T-helper 17 cell (primary cell): ENCODE measurements at regions not wholly inside any gene's neighbourhood (a gene's known extent, or its start where the extent isn't known, plus 50 kb on each side); places are given as distances from the start of the nearest gene placed in this dataset.
A peak's percentile ranks its signal among the peaks of the same experiment; 100 is the strongest.

Experiments
- ATAC-seq: fragments of 150-1000 bp; cut with Tn5 transposase; 2 replicates; pipeline ENCODE4 v1.10.0; 2021; ENCODE audit warnings: mild to moderate bottlenecking, moderate library complexity
- DNase-seq, 3 donors: peaks; one replicate each; pipeline versions ENCODE4 v3.0.0 to v3.0.0-alpha.2; 2020 to 2021
- H3K9me3 ChIP-seq: one replicate; pipeline ENCODE4 v1.7.0; 2013; ENCODE audit warnings: low read length, mild to moderate bottlenecking; ENCODE audit not compliant: control insufficient read depth, poor library complexity, severe bottlenecking
- H3K27ac Mint-ChIP-seq: one replicate; pipeline ENCODE4 v1.8.0; 2022; ENCODE audit warnings: mild to moderate bottlenecking, moderate library complexity, mixed read lengths
- H3K27me3 Mint-ChIP-seq: one replicate; pipeline ENCODE4 v1.8.0; 2022; ENCODE audit warnings: mixed read lengths
- H3K36me3 Mint-ChIP-seq: one replicate; pipeline ENCODE4 v1.8.0; 2022; ENCODE audit warnings: low read depth, mixed read lengths
- H3K4me1 Mint-ChIP-seq: one replicate; pipeline ENCODE4 v1.8.0; 2022; ENCODE audit warnings: mild to moderate bottlenecking, mixed read lengths
- H3K4me3 Mint-ChIP-seq: one replicate; pipeline ENCODE4 v1.8.0; 2022; ENCODE audit warnings: mild to moderate bottlenecking, moderate library complexity, mixed read lengths

DNA sequence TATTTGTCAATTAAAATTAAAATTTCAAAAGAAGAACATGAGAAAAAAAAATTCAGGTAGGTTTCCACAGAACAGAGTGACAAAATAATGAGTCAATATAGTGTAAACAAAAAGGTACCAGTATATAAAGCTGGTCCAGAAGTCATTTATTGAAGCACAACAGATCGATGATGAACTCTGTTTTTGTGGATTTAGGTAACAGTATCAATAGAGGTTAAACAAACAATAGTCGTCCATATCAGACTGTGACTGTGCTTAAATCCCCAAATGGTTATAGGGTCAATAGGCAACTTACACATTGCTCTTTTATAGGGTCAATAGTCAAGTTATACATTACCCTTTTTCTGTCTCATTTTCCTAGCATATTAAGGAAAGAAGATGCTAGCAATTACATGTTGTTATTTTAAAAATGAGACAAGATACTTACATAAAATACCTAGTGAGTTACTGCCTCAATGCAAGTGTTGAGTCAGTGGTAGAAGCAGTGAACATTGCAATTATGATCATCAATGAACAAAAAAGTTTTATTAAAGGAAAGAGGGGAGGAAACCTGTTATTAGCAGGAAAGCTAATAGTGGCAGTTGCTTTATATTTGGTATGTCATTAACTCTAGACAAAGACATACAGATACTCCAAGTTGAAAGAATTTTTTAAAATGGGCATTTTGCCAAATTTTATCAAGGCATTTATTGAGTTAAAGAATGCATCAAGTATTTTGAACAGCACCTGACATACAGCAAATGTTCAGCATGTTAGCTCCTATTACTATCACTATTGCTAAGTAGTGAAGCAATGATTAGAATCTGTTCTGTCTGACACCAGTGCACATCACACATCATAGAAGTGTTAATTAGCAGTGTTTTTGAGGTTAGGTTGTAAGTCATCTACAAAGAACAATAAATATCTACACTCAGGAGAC is 102.9 kb downstream of the CCER1 start:
- no peaks in the 10 kb centered on the region for H3K9me3 ChIP-seq
- no peaks in the 10 kb centered on the region for H3K36me3 Mint-ChIP-seq
- H3K27me3 Mint-ChIP-seq, result peaks cover 15% of the 10 kb centered on the region
- ATAC-seq, result no peak
- H3K4me3 Mint-ChIP-seq, result no peak overlapping the region
- no peak for DNase-seq
- no peaks in the 10 kb centered on the region for H3K4me1 Mint-ChIP-seq
- H3K27ac Mint-ChIP-seq, result no peak overlapping the region

DNA sequence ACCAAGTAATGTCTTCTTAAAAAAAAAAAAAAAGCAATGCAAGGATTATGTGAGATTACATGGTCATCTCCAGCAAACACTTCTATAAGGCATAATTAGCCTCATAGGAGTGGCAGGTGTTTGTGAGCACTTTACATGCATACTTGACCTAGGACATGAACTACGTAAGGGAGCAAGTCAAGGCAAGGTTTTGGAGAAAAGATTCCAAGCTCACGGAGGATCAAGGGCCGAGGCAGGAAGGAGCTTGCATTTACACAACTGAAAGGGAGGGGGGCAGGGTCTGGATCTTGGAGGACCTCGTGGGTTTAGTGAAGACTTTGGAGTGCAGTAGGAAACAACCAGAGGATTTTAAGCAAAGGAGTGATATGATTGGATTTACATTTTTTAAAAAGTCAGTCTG is 112.5 kb downstream of the CCER1 start:
- ATAC-seq (no peak), DNase-seq (no peak)
- H3K36me3 Mint-ChIP-seq, result no peaks in the 10 kb centered on the region
- H3K27me3 Mint-ChIP-seq, result peaks cover 12% of the 10 kb centered on the region
- no peak overlapping the region for H3K27ac Mint-ChIP-seq
- H3K9me3 ChIP-seq, result no peaks in the 10 kb centered on the region
- H3K4me1 Mint-ChIP-seq, result peaks cover 2% of the 10 kb centered on the region
- no peak overlapping the region for H3K4me3 Mint-ChIP-seq

DNA sequence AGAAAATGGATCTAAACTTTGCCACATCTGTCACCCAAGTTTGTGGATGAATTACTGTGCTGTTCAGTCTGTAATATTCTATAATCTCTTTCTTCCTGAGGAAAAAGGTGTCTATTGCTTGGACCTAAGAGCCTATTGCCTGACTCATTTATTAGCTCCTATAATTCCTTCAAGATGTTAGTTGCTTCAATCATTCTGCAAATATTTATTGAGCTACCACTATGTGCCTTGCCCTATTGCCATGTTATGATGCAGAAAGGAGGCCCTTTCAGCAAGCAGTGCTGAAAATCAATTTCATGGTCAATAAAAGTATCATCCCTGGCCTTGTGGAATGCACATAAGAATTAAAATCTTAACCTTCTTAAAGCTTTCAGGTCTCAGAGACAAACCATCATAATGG is 113.6 kb downstream of the CCER1 start:
- no peaks in the 10 kb centered on the region for H3K9me3 ChIP-seq
- Mint-ChIP-seq H3K36me3 (no peaks in the 10 kb centered on the region), H3K4me1 (peaks cover 2% of the 10 kb centered on the region), H3K4me3 (no peak overlapping the region), H3K27ac (no peak overlapping the region), H3K27me3 (peaks cover 12% of the 10 kb centered on the region)
- ATAC-seq (no peak), DNase-seq (no peak)

DNA sequence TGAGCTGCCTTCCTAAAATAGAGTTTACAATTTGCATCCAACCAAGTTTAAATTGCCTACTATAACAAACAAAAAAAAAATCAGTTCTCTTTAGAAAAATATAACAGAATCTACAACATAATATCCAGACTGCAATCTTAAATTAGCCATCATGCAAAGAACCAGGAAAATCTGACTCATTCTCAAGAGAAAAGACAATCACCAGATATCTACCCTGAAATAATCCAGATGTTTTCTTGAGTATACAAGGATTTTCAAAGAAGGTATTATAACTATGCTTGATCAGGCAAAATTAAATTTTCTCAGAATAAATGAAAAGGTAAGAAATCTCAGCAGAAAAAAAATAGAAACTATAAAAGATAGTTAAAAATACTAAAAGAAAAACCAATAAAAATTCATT is 115.6 kb downstream of the CCER1 start:
- no peak for ATAC-seq

DNA sequence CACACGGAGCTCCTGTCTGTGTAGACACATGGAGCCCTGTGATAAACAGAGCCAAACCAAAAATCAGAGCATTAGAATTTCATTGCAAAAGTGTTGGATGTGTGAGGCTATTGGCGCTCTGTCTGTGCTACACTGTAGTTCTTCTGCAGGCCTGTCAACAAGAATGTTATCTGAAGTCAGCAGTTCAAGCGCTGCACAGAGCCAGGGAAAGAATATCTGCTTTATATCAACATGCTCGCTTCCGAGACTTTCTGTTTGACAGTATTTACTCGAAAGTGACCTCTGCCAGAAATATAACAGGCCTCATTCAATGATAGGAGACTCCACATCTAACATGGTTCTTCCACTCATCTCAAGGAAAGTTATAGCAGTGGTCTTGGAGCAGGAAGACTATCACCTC is 118.3 kb downstream of the CCER1 start:
- DNase-seq (no peak), ATAC-seq (no peak)
- Mint-ChIP-seq H3K27ac (no peak overlapping the region), H3K4me3 (no peak overlapping the region), H3K36me3 (no peaks in the 10 kb centered on the region), H3K4me1 (peaks cover 8% of the 10 kb centered on the region), H3K27me3 (peaks cover 6% of the 10 kb centered on the region)
- H3K9me3 ChIP-seq, result no peaks in the 10 kb centered on the region

More for the DNA sequence above, 115.6 kb downstream of the CCER1 start:
- no peaks in the 10 kb centered on the region for H3K4me1 Mint-ChIP-seq
- H3K9me3 ChIP-seq, result no peaks in the 10 kb centered on the region
- DNase-seq, result no peak
- no peak overlapping the region for H3K4me3 Mint-ChIP-seq
- H3K36me3 Mint-ChIP-seq, result no peaks in the 10 kb centered on the region
- H3K27me3 Mint-ChIP-seq, result peaks cover 12% of the 10 kb centered on the region
- H3K27ac Mint-ChIP-seq, result no peak overlapping the region

DNA sequence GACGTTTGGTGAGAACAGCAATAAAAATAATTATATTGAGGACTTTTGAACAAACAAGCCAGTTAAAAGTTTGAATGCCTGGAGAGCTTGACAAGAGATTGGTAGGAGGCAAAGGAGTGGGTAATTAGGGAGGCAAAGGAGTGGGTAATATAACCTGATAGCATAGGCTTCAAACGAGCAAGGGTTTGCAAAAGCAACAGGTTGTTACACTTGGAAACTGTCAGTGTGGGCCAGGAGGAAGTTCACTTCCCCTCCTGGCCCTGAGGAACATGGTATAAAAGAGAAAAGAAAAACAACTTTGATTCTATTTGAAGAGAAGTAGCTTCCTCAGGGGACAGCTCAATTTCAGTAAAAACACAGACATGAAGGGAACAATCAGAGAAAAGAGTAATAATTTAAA is 121.7 kb downstream of the CCER1 start:
- H3K27me3 Mint-ChIP-seq, result peaks cover 6% of the 10 kb centered on the region
- no peak for ATAC-seq
- H3K36me3 Mint-ChIP-seq, result no peaks in the 10 kb centered on the region
- peaks cover 8% of the 10 kb centered on the region for H3K4me1 Mint-ChIP-seq
- no peak overlapping the region for H3K4me3 Mint-ChIP-seq
- peak overlapping the region; percentile 21 for H3K27ac Mint-ChIP-seq
- H3K9me3 ChIP-seq, result no peaks in the 10 kb centered on the region
- DNase-seq, result no peak

DNA sequence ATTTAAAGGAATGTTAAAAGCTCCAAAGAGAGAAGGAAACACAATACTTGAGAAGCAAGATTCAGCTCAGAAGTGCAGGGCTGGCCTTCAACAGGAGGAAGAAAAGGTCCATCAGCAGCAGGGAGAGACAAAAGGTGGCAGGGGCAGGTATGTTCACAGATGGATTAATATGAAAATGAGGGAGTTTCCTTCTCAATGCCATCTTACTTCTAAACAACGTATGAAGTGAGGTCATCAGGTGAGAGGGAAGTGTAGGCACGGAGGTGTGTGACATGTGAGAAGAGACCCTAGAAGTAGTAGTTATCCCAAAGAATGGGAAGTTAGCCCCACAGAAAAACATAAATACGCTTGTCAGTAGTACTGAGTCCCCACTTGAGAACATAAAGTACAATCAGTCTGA is 122.5 kb downstream of the CCER1 start:
- H3K27me3 Mint-ChIP-seq, result peaks cover 6% of the 10 kb centered on the region
- no peak overlapping the region for H3K4me3 Mint-ChIP-seq
- no peaks in the 10 kb centered on the region for H3K36me3 Mint-ChIP-seq
- no peak overlapping the region for H3K27ac Mint-ChIP-seq
- no peaks in the 10 kb centered on the region for H3K9me3 ChIP-seq
- DNase-seq (no peak), ATAC-seq (no peak)
- H3K4me1 Mint-ChIP-seq, result peaks cover 10% of the 10 kb centered on the region

DNA sequence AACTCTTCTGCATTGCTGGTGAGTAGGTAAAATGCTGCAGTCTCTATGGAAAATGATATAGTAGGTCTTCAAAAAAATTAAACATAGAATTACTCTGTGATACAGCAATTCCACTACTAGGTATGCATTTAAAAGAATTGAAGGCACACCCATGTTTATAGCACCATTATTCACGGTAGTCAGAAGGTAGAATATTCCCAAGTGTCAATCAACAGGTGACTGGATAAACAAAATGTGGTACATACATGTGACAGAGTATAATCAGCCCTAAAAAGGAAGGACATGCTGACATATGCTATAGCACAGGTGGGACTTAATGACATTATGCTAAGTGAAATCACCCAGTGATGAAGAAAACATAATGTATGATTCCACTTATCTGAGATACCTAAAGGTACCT is 123.3 kb downstream of the CCER1 start:
- ATAC-seq (no peak), DNase-seq (no peak)
- Mint-ChIP-seq H3K27me3 (peaks cover 6% of the 10 kb centered on the region), H3K4me3 (no peak overlapping the region), H3K27ac (no peak overlapping the region), H3K36me3 (no peaks in the 10 kb centered on the region), H3K4me1 (peaks cover 10% of the 10 kb centered on the region)
- H3K9me3 ChIP-seq, result no peaks in the 10 kb centered on the region

DNA sequence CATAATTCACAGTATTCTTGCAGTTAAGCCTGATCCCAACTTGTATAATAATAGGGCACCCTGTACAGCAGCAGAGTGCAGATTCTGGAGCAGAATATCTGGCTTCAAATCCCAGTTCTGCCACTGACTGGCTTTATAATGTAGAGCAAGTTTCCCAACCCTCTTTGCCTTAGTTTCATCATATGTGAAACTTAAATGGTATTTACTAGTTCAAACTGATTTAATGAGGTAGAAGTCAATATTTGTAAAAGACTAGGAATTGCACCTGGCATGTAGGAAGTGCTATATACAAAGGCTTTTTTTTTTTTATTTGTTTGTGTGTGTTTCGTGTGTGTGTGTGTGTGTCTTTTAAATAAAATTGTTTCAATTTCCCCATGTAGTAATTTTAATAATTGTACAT is 125.9 kb downstream of the CCER1 start:
- Mint-ChIP-seq H3K4me1 (peaks cover 11% of the 10 kb centered on the region), H3K27ac (no peak overlapping the region), H3K27me3 (peaks cover 6% of the 10 kb centered on the region), H3K4me3 (no peak overlapping the region), H3K36me3 (no peaks in the 10 kb centered on the region)
- DNase-seq, result no peak
- no peaks in the 10 kb centered on the region for H3K9me3 ChIP-seq
- ATAC-seq, result no peak

DNA sequence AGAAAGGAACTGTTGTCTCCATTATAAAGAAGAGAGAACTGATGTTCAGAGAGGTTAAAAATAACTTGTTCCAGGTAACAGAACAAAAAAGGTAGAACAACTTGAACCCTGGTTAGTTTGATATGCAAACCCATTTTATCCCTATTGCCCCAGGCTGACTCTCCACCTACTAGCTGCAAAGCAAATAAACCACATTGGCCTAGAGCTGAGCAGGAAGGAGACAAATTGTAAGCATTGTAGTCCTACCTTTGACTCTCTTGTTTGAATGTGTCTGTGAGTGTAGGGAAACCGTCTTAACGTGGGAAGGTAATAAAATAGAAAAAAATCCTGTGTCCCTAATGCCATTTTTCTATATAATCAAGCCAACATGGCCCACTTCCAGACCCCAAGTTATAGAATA is 126.4 kb downstream of the CCER1 start:
- no peak for ATAC-seq
- no peaks in the 10 kb centered on the region for H3K36me3 Mint-ChIP-seq
- no peak overlapping the region for H3K4me3 Mint-ChIP-seq

DNA sequence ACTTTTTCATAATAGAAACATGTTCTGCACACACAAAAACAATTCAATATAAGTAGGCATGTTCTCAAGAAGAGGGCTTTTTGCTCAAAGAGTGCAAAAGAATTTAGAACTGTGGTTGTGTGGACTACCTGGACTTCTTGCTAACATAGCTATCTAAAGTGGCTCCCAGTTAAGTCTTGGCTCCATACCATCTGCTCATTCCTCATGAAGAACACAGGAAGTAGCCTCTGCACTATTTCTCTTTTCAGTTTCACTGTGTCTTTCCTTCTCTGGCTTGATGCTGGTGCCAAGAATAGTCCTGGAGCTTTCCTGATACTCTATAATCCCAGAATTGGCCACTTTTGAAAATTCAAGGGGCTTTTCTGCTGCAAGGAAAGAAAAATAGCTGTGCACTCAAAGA is 127.4 kb downstream of the CCER1 start:
- H3K36me3 Mint-ChIP-seq, result no peaks in the 10 kb centered on the region
- no peak for DNase-seq
- no peak overlapping the region for H3K27ac Mint-ChIP-seq
- no peak overlapping the region for H3K4me3 Mint-ChIP-seq
- H3K27me3 Mint-ChIP-seq, result no peaks in the 10 kb centered on the region
- H3K4me1 Mint-ChIP-seq, result peaks cover 3% of the 10 kb centered on the region
- H3K9me3 ChIP-seq, result no peaks in the 10 kb centered on the region
- ATAC-seq, result no peak

More for the DNA sequence above, 126.4 kb downstream of the CCER1 start:
- H3K27ac Mint-ChIP-seq, result no peak overlapping the region
- no peaks in the 10 kb centered on the region for H3K9me3 ChIP-seq
- DNase-seq, result no peak
- H3K4me1 Mint-ChIP-seq, result peaks cover 11% of the 10 kb centered on the region
- peaks cover 6% of the 10 kb centered on the region for H3K27me3 Mint-ChIP-seq

DNA sequence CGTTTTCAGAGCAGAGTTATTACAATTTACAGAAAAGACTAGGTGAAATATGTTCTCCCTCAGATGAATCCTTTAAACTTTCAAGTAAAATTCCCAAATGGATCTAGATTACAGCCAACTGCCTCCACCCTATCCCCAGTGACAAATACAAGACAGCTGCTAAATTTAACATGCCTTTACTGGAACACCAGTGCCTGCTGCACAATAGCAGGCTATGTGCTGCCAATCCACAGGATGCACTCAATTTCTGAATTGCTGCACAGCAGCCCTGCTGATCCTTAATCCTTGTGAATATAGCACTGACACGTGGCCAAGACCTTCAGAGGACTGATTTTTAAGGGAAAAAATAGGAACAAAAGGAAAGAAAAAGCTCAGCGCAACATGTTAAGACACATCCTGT is 128.9 kb downstream of the CCER1 start:
- DNase-seq (no peak), ATAC-seq (no peak)
- Mint-ChIP-seq H3K4me3 (no peak overlapping the region), H3K4me1 (peaks cover 3% of the 10 kb centered on the region), H3K27me3 (no peaks in the 10 kb centered on the region), H3K27ac (no peak overlapping the region), H3K36me3 (no peaks in the 10 kb centered on the region)
- H3K9me3 ChIP-seq, result no peaks in the 10 kb centered on the region

DNA sequence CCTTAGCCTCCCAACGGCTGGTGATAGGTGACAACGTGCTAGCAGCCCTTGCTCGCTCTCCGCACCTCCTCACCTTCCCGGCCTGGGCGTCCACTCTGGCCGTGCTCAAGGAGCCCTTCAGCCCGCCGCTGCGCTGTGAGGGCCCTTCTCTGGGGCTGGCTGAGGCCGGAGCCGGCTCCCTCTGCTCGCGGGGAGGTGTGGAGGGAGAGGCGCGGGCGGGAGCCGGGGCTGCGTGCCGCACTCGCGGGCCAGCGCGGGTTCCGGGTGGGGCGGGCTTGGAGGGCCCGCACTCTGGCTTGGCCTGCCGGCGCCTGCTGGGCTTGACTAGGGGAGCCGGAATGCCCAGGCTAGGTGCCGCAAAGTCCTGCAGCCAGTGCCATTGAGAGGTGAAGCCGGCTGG is 131.1 kb downstream of the CCER1 start:
- Mint-ChIP-seq H3K36me3 (no peaks in the 10 kb centered on the region), H3K27me3 (no peaks in the 10 kb centered on the region), H3K27ac (no peak overlapping the region), H3K4me1 (peaks cover 3% of the 10 kb centered on the region), H3K4me3 (no peak overlapping the region)
- ATAC-seq (no peak), DNase-seq (no peak)
- H3K9me3 ChIP-seq, result no peaks in the 10 kb centered on the region

DNA sequence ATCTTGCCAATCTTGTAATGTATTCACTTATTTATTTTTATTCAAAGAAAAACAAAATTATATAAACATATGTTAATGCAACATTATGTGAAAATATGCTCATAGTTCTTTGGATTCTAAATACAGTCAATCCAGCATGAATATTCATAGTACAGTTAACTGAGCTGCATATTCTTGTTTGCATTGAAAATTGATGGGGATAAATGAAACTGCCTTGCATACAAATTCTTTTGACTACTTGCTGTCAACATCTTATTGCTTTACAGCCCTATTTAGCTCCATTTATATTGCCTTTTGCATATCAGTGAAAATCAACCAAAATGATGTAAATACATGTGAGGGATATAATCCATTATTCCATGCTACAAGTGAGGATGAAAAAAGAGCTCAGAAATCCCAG is 135.3 kb downstream of the CCER1 start:
- no peaks in the 10 kb centered on the region for H3K9me3 ChIP-seq
- H3K27ac Mint-ChIP-seq, result no peak overlapping the region
- H3K27me3 Mint-ChIP-seq, result no peaks in the 10 kb centered on the region
- H3K36me3 Mint-ChIP-seq, result no peaks in the 10 kb centered on the region
- no peak overlapping the region for H3K4me3 Mint-ChIP-seq
- ATAC-seq (no peak), DNase-seq (no peak)
- H3K4me1 Mint-ChIP-seq, result peaks cover under 1% of the 10 kb centered on the region
